SK-N-SH treated with all-trans-retinoic acid at 6 μM for 48 hours (cell line): ENCODE measurements at regions not wholly inside any gene's neighbourhood (a gene's known extent, or its start where the extent isn't known, plus 50 kb on each side); places are given as distances from the start of the nearest gene placed in this dataset.
"Not testable (repeated sequence)": the region's sequence is repeated elsewhere in the genome, so short reads cannot be mapped to it uniquely, and the experiment has no call there.

Experiments
- ATAC-seq: fragments of 200-7000 bp; cut with Tn5 transposase; 3 replicates; pipeline ENCODE4 v1.9.1; 2020; ENCODE audit warnings: mild to moderate bottlenecking, moderate library complexity
- ARNTL ChIP-seq: fragments of 450-650 bp; formaldehyde crosslinking; IDR thresholded peaks from 2 replicates; pipeline ENCODE4 v1.5.0; 2020; ENCODE audit warnings: low read depth, mild to moderate bottlenecking, moderate library complexity, borderline replicate concordance
- BACH2 ChIP-seq: fragments of 250-450 bp; sonication (Bioruptor Pico); IDR thresholded peaks from 2 replicates; pipeline ENCODE4 v1.9.0; 2021; ENCODE audit warnings: mild to moderate bottlenecking, borderline replicate concordance
- CREB5 ChIP-seq: fragments of 250-450 bp; sonication (Bioruptor Pico); IDR thresholded peaks from 2 replicates; pipeline ENCODE4 v1.5.1; 2020; ENCODE audit warnings: low read depth, mild to moderate bottlenecking, moderate library complexity
- CSDC2 ChIP-seq: fragments of 250-450 bp; sonication (Bioruptor Pico); IDR thresholded peaks from 2 replicates; pipeline ENCODE4 v1.5.0; 2020; ENCODE audit warnings: mild to moderate bottlenecking, moderate library complexity
- CSRNP3 ChIP-seq: fragments of 250-450 bp; sonication (Bioruptor Pico); IDR thresholded peaks from 2 replicates; pipeline ENCODE4 v1.5.1; 2021; ENCODE audit warnings: mild to moderate bottlenecking, moderate library complexity
- GLIS3 ChIP-seq: fragments of 250-450 bp; sonication (Bioruptor Pico); IDR thresholded peaks from 2 replicates; pipeline ENCODE4 v1.5.0; 2020; ENCODE audit warnings: mild to moderate bottlenecking, moderate library complexity
- ISL1 ChIP-seq: fragments of 250-450 bp; sonication (Bioruptor Pico); IDR thresholded peaks from 2 replicates; pipeline ENCODE4 v2.1.2; 2022; ENCODE audit warnings: mild to moderate bottlenecking, moderate library complexity
- PATZ1 ChIP-seq: fragments of 250-450 bp; sonication (Bioruptor Pico); IDR thresholded peaks from 2 replicates; pipeline ENCODE4 v1.8.0; 2020; ENCODE audit warnings: mild to moderate bottlenecking, moderate library complexity, borderline replicate concordance
- POU6F1 ChIP-seq: fragments of 250-450 bp; sonication (Bioruptor Pico); IDR thresholded peaks from 2 replicates; pipeline ENCODE4 v1.8.0; 2021; ENCODE audit warnings: low read depth, mild to moderate bottlenecking, moderate library complexity, borderline replicate concordance
- RARB ChIP-seq: fragments of 250-450 bp; sonication (Bioruptor Pico); IDR thresholded peaks from 2 replicates; pipeline ENCODE4 v1.8.0; 2021; ENCODE audit warnings: mild to moderate bottlenecking, moderate library complexity
- SNAI2 ChIP-seq: fragments of 250-450 bp; sonication (Bioruptor Pico); IDR thresholded peaks from 2 replicates; pipeline ENCODE4 v1.5.0; 2020; ENCODE audit warnings: mild to moderate bottlenecking, moderate library complexity
- TCF4 ChIP-seq: fragments of 250-450 bp; sonication (Bioruptor Pico); IDR thresholded peaks from 2 replicates; pipeline ENCODE4 v1.8.0; 2021; ENCODE audit warnings: mild to moderate bottlenecking, moderate library complexity, borderline replicate concordance
- TOX ChIP-seq: fragments of 250-450 bp; sonication (Bioruptor Pico); IDR thresholded peaks from 2 replicates; pipeline ENCODE4 v1.8.0; 2021; ENCODE audit warnings: mild to moderate bottlenecking, moderate library complexity, borderline replicate concordance
- ZC3H10 ChIP-seq: fragments of 250-450 bp; sonication (Bioruptor Pico); IDR thresholded peaks from 2 replicates; pipeline ENCODE4 v1.5.1; 2021; ENCODE audit warnings: mild to moderate bottlenecking, moderate library complexity
- ZFP3 ChIP-seq: fragments of 250-450 bp; sonication (Bioruptor Pico); IDR thresholded peaks from 2 replicates; pipeline ENCODE4 v1.5.0; 2020; ENCODE audit warnings: mild to moderate bottlenecking, moderate library complexity
- ZFP30 ChIP-seq: fragments of 450-650 bp; formaldehyde crosslinking; IDR thresholded peaks from 2 replicates; pipeline ENCODE4 v1.5.0; 2022; ENCODE audit warnings: mild to moderate bottlenecking, moderate library complexity

- not testable (repeated sequence) for ATAC-seq
Measured at GRCh38 chr2:223496853-223497252, 105.3 kb downstream of the SCG2 start.

- no peak for ATAC-seq
- no peak for TF ChIP-seq RARB (CRISPR knock-in tag)
- TF ChIP-seq ZFP30 (CRISPR knock-in tag), result no peak
- no peak for TF ChIP-seq CSDC2 (CRISPR knock-in tag)
- no peak for TF ChIP-seq GLIS3
- no peak for TF ChIP-seq PATZ1
- TF ChIP-seq CREB5 (CRISPR knock-in tag), result no peak
- no peak for TF ChIP-seq ZFP3 (CRISPR knock-in tag)
- TF ChIP-seq TOX (CRISPR knock-in tag), result no peak
- TF ChIP-seq POU6F1 (CRISPR knock-in tag), result no peak
- TF ChIP-seq CSRNP3, result no peak
- TF ChIP-seq, all 23 proteins: peak for 0
Measured at GRCh38 chr2:223500709-223501108, 101.5 kb downstream of the SCG2 start.

GRCh38 chr2:223501641-223502040 is 100.5 kb downstream of the SCG2 start:
- ATAC-seq, result peak; percentile 49
- TF ChIP-seq TOX (CRISPR knock-in tag) (no peak), CSDC2 (CRISPR knock-in tag) (no peak), CREB5 (CRISPR knock-in tag) (no peak), BACH2 (CRISPR knock-in tag) (no peak), ZC3H10 (CRISPR knock-in tag) (no peak), SNAI2 (CRISPR knock-in tag) (no peak), RARB (CRISPR knock-in tag) (no peak), PATZ1 (no peak), ARNTL (no peak), ISL1 (no peak), CSRNP3 (no peak)
- TF ChIP-seq, all 23 proteins: peak for 0

GRCh38 chr2:223503746-223504145 is 98.4 kb downstream of the SCG2 start:
- ATAC-seq, result no peak
- TF ChIP-seq ZFP30 (CRISPR knock-in tag), result no peak
- TF ChIP-seq ARNTL, result no peak
- no peak for TF ChIP-seq BACH2 (CRISPR knock-in tag)
- TF ChIP-seq CREB5 (CRISPR knock-in tag), result no peak
- TF ChIP-seq TCF4 (CRISPR knock-in tag), result no peak
- TF ChIP-seq TOX (CRISPR knock-in tag), result no peak
